Motor neuron (in vitro differentiated cells): ENCODE measurements at regions not wholly inside any gene's neighbourhood (a gene's known extent, or its start where the extent isn't known, plus 50 kb on each side); places are given as distances from the start of the nearest gene placed in this dataset.

ENCODE experiments used
- ATAC-seq, 8 experiments: fragments of 200-7000 bp; cut with Tn5 transposase; replicated peaks in 6 of 8; 2 replicates each; pipeline ENCODE4 v1.8.0; 2021; ENCODE audit warnings: mild to moderate bottlenecking in 8 of 8, moderate library complexity in 8 of 8
- H3K27ac ChIP-seq, 2 donors: fragments of 250-450 bp; sonication (Bioruptor Pico); 2 replicates each; pipeline ENCODE4 v1.9.0; 2021; ENCODE audit warnings: antibody characterized with exemption in 2 of 2, mild to moderate bottlenecking in 2 of 2, moderate library complexity in 1 of 2
- H3K4me1 ChIP-seq, 2 donors: fragments of 250-450 bp; sonication (Bioruptor Pico); replicated peaks in 1 of 2; 2 replicates each; pipeline ENCODE4 v1.6.1; 2021; ENCODE audit warnings: antibody characterized with exemption in 2 of 2, mild to moderate bottlenecking in 2 of 2, moderate library complexity in 1 of 2
- H3K4me3 ChIP-seq, 5 donors: fragments of 250-450 bp; sonication (Bioruptor Pico); 2 replicates each; pipeline ENCODE4 v1.9.0; 2021; ENCODE audit warnings: antibody characterized with exemption in 5 of 5, mild to moderate bottlenecking in 5 of 5, moderate library complexity in 4 of 5
- WGBS, 10 experiments: fragments of 450-650 bp; shearing (Covaris generic); methylation state at CpG; one replicate each; pipeline ENCODE4 v1.0.0; 2022; 5-methylcytosine and 5-hydroxymethylcytosine counted together
- in situ Hi-C, 9 experiments: fragments of 400-800 bp; cut with MboI; loops; one replicate each; pipeline ENCODE4 v1.15.0; 2021; ENCODE audit warnings: low sequenced_read_pairs in 9 of 9, low pct_unique_long_range_greater_than_20kb in 2 of 9; ENCODE audit not compliant: unreplicated experiment in 9 of 9

- 0 to 100% (median 0%) methylated on average over 1 of the region's 1 CpG; no CpG with 5 or more reads in 3 of the 10 experiments for WGBS, 10 experiments
- H3K4me3 ChIP-seq = no peak overlapping the region
- in situ Hi-C loops = no loop called here
- H3K4me1 ChIP-seq = peaks cover 0 to 7% of the 10 kb centered on the region in 2 donors
- ATAC-seq = peak in 2 of 8 experiments; percentile 41 to 65
- H3K27ac ChIP-seq = no peak overlapping the region
These were observed 506.7 kb upstream of the MARCKS start for GRCh38 chr6:113350461-113350860.

GRCh38 chr6:113351173-113351834 lies 505.8 kb upstream of the MARCKS start:
- Histone ChIP-seq H3K27ac (no peak overlapping the region), H3K4me1 (peaks cover 0 to 7% of the 10 kb centered on the region in 2 donors), H3K4me3 (no peak overlapping the region)
- peak in 3 of 8 experiments; percentile 38 to 45 (median 44) for ATAC-seq
- in situ Hi-C loops = no loop called here
- WGBS, 10 experiments = 5 to 100% (median 72%) methylated on average over 1 to 4 of the region's 4 CpGs

- peak in 2 of 8 experiments; percentile 44 to 67 for ATAC-seq
- Histone ChIP-seq H3K27ac (no peak overlapping the region), H3K4me3 (no peak overlapping the region), H3K4me1 (peaks cover 0 to 7% of the 10 kb centered on the region in 2 donors)
- 0 to 100% (median 76%) methylated on average over 1 to 3 of the region's 3 CpGs; no CpG with 5 or more reads in 2 of the 10 experiments for WGBS, 10 experiments
- in situ Hi-C loops = no loop called here
These were observed 504.9 kb upstream of the MARCKS start for GRCh38 chr6:113352029-113352801.

GRCh38 chr6:113352831-113353230 lies 504.3 kb upstream of the MARCKS start:
- in situ Hi-C loops = no loop called here

GRCh38 chr6:113353392-113353791 lies 503.8 kb upstream of the MARCKS start:
- Histone ChIP-seq H3K27ac (no peak overlapping the region), H3K4me3 (no peak overlapping the region), H3K4me1 (peaks cover 0 to 3% of the 10 kb centered on the region in 2 donors)
- in situ Hi-C loops = no loop called here
- WGBS, 10 experiments = 17 to 100% (median 83%) methylated on average over 1 to 2 of the region's 2 CpGs; no CpG with 5 or more reads in 1 of the 10 experiments
- ATAC-seq = no peak

More at GRCh38 chr6:113352831-113353230, 504.3 kb upstream of the MARCKS start:
- 50 to 100% (median 70%) methylated on average over 2 to 3 of the region's 3 CpGs; no CpG with 5 or more reads in 1 of the 10 experiments for WGBS, 10 experiments
- peaks cover 0 to 3% of the 10 kb centered on the region in 2 donors for H3K4me1 ChIP-seq
- no peak overlapping the region for H3K4me3 ChIP-seq
- H3K27ac ChIP-seq = no peak overlapping the region
- no peak for ATAC-seq

- in situ Hi-C loops = no loop called here
- H3K4me3 ChIP-seq = no peak overlapping the region
- peak in 2 of 8 experiments; percentile 69 to 72 for ATAC-seq
- WGBS, 10 experiments = 59 to 97% (median 83%) methylated on average over 1 to 6 of the region's 6 CpGs; no CpG with 5 or more reads in 1 of the 10 experiments
- peaks cover 0 to 3% of the 10 kb centered on the region in 2 donors for H3K4me1 ChIP-seq
- no peak overlapping the region for H3K27ac ChIP-seq
These were observed 502.8 kb upstream of the MARCKS start for GRCh38 chr6:113354204-113354895.

- no peak overlapping the region for H3K27ac ChIP-seq
- no peak overlapping the region for H3K4me3 ChIP-seq
- ATAC-seq = no peak
- in situ Hi-C loops = no loop called here
- 75 to 100% (median 100%) methylated on average over 1 of the region's 1 CpG; no CpG with 5 or more reads in 1 of the 10 experiments for WGBS, 10 experiments
- H3K4me1 ChIP-seq = peaks cover 0 to 3% of the 10 kb centered on the region in 2 donors
These were observed 501.0 kb upstream of the MARCKS start for GRCh38 chr6:113356139-113356538.

GRCh38 chr6:113357041-113357440 lies 500.1 kb upstream of the MARCKS start:
- in situ Hi-C loops = no loop called here
- Histone ChIP-seq H3K4me3 (no peak overlapping the region), H3K4me1 (peaks cover 0 to 5% of the 10 kb centered on the region in 2 donors), H3K27ac (no peak overlapping the region)
- WGBS, 10 experiments = 57 to 100% (median 93%) methylated on average over 1 to 4 of the region's 4 CpGs; no CpG with 5 or more reads in 1 of the 10 experiments
- ATAC-seq = no peak

- WGBS, 10 experiments = 33 to 100% (median 87%) methylated on average over 1 to 3 of the region's 3 CpGs
- H3K4me1 ChIP-seq = peaks cover 0 to 5% of the 10 kb centered on the region in 2 donors
- H3K4me3 ChIP-seq = no peak overlapping the region
- no peak overlapping the region for H3K27ac ChIP-seq
- in situ Hi-C loops = no loop called here
- ATAC-seq = no peak
These were observed 499.0 kb upstream of the MARCKS start for GRCh38 chr6:113358063-113358583.

- Histone ChIP-seq H3K4me1 (peaks cover 0 to 5% of the 10 kb centered on the region in 2 donors), H3K4me3 (no peak overlapping the region), H3K27ac (no peak overlapping the region)
- in situ Hi-C loops = no loop called here
- ATAC-seq = peak; percentile 23 to 87 (median 72)
- WGBS, 10 experiments = 49 to 86% (median 76%) methylated on average over 1 to 4 of the region's 5 CpGs; no CpG with 5 or more reads in 2 of the 10 experiments
These were observed 497.7 kb upstream of the MARCKS start for GRCh38 chr6:113359155-113360140.

GRCh38 chr6:113361014-113361645 lies 496.0 kb upstream of the MARCKS start:
- H3K4me3 ChIP-seq = no peak overlapping the region
- WGBS, 10 experiments = 12 to 77% (median 69%) methylated on average over 2 to 7 of the region's 8 CpGs
- peaks cover 0 to 5% of the 10 kb centered on the region in 2 donors for H3K4me1 ChIP-seq
- in situ Hi-C loops = no loop called here
- peak in 1 of 8 experiments; percentile 22 for ATAC-seq
- no peak overlapping the region for H3K27ac ChIP-seq
